GM18499 (cell line): ENCODE measurements at regions not wholly inside any gene's neighbourhood (a gene's known extent, or its start where the extent isn't known, plus 50 kb on each side); places are given as distances from the start of the nearest gene placed in this dataset.

Experiments
- ATAC-seq: cut with Tn5 transposase; IDR thresholded peaks from one replicate; pipeline ENCODE4 v1.9.1; 2021; ENCODE audit warnings: moderate number of reproducible peaks; ENCODE audit not compliant: insufficient read depth, unreplicated experiment

GRCh38 chr2:191738003-191738402 is 60.1 kb downstream of the NABP1 start:
- no peak for ATAC-seq

- no peak for ATAC-seq
These were observed 60.7 kb downstream of the NABP1 start for GRCh38 chr2:191738667-191739066.

- ATAC-seq, result no peak
These were observed 61.3 kb downstream of the NABP1 start for GRCh38 chr2:191739194-191739593.

GRCh38 chr2:191740016-191740419 is 62.1 kb downstream of the NABP1 start:
- ATAC-seq, result peak; percentile 84

GRCh38 chr2:191740759-191741158 is 62.8 kb downstream of the NABP1 start:
- no peak for ATAC-seq

- no peak for ATAC-seq
These were observed 68.6 kb downstream of the NABP1 start for GRCh38 chr2:191746346-191747169.

GRCh38 chr2:191747170-191747530 is 69.2 kb downstream of the NABP1 start:
- ATAC-seq, result no peak

- ATAC-seq, result peak; percentile 27
These were observed 70.1 kb downstream of the NABP1 start for GRCh38 chr2:191748059-191748461.

GRCh38 chr2:191748528-191749180 is 70.7 kb downstream of the NABP1 start:
- ATAC-seq, result peak; percentile 82

GRCh38 chr2:191749181-191749540 is 71.2 kb downstream of the NABP1 start:
- no peak for ATAC-seq

- no peak for ATAC-seq
These were observed 76.2 kb downstream of the NABP1 start for GRCh38 chr2:191754103-191754502.

- ATAC-seq, result no peak
These were observed 78.8 kb downstream of the NABP1 start for GRCh38 chr2:191756761-191757160.

GRCh38 chr2:191757208-191757607 is 79.3 kb downstream of the NABP1 start:
- no peak for ATAC-seq

- ATAC-seq, result peak; percentile 100
These were observed 80.9 kb downstream of the NABP1 start for GRCh38 chr2:191758518-191759507.

GRCh38 chr2:191759680-191760079 is 81.7 kb downstream of the NABP1 start:
- ATAC-seq, result no peak

- ATAC-seq, result no peak
These were observed 82.8 kb downstream of the NABP1 start for GRCh38 chr2:191760655-191761262.

GRCh38 chr2:191773136-191773535 is 73.8 kb downstream of the CAVIN2 start:
- ATAC-seq, result no peak

- ATAC-seq, result no peak
These were observed 69.5 kb downstream of the CAVIN2 start for GRCh38 chr2:191777351-191777750.

- ATAC-seq, result no peak
These were observed 68.8 kb downstream of the CAVIN2 start for GRCh38 chr2:191778041-191778440.

GRCh38 chr2:191782351-191782750 is 64.5 kb downstream of the CAVIN2 start:
- ATAC-seq, result no peak
